Right renal cortex interstitium (tissue), 3 donors: ENCODE measurements at regions not wholly inside any gene's neighbourhood (a gene's known extent, or its start where the extent isn't known, plus 50 kb on each side); places are given as distances from the start of the nearest gene placed in this dataset.

Source experiments
- DNase-seq, 3 donors: peaks; one replicate each; pipeline ENCODE4 v3.0.0-alpha.2; 2013; ENCODE audit warnings: low read depth in 3 of 3, low spot score in 2 of 3

DNA sequence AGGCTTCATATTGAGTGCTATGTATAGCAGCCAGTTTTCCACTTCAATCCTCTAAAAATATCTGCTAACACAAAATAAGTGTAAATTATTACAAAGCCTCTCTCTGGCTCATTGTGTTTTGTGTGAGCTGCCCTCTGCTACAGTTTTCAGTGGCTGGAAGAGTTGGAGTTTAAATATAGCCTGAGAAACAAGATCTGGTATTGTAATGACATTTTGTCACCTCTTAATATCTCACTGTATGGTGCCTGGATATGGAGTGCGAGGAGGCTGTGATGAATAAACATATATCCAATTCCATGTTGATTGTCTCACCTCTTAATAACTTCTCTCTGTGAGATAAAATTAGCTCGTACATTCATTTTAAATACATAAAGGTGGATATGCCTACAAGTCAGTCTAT is 269.7 kb downstream of the FLRT2 start:
- DNase-seq, result no peak

DNA sequence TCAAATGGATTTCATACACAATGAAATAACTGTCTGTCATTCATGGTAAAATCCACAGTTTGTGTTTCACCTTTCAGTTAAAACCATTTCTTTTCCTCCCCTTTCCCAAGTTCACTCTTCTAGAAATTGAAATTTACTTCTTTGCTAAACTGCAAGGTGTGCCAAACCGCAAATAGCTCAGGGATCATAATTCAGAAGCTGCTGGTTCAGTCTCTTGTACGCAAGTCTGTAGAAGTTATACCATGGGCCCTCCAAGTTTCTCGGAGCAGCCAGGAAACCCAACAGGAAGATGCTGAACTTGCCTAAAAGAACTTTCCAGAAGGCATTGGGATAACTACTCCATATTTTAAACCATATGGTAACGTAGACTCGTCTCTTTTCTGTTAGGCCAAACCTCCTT is 268.9 kb downstream of the FLRT2 start:
- no peak for DNase-seq

DNA sequence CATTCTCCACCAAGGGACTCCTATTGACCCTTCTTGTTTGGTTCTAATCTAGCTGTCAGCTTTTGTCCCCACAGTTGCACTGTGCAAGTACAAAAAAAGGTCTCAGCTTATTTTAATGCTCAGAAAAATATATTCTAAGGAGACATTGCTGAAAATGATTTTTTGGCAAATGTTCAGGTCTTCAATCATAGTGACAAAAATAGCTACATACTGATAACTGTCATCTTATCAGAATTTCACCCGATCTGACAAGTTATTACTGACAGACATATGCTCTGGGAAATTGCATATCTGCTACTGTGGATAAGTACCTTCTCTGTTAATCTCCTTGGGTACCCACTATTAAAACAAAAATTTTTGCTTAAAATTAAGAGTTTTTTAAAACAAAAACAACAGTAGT is 263.6 kb downstream of the FLRT2 start:
- DNase-seq, result no peak

DNA sequence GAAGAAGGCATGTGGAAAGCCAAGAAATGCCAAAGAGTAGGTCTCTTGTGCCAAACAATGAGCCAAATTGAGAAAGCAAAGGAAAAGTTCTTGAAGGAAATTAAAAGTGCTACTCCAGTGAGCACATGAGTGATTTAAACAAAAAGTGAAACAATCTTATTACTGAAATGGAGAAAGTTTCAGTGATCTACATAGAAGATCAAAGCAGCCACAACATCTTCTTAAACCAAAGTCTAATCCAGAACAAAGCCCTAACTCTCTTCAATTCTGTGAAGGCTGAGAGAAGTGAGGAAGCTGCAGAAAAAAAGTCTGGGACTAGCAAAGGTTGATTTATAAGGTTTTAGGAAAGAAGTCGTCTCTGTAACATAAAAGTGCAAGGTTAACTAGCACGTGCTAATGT is 259.6 kb downstream of the FLRT2 start:
- no peak for DNase-seq

DNA sequence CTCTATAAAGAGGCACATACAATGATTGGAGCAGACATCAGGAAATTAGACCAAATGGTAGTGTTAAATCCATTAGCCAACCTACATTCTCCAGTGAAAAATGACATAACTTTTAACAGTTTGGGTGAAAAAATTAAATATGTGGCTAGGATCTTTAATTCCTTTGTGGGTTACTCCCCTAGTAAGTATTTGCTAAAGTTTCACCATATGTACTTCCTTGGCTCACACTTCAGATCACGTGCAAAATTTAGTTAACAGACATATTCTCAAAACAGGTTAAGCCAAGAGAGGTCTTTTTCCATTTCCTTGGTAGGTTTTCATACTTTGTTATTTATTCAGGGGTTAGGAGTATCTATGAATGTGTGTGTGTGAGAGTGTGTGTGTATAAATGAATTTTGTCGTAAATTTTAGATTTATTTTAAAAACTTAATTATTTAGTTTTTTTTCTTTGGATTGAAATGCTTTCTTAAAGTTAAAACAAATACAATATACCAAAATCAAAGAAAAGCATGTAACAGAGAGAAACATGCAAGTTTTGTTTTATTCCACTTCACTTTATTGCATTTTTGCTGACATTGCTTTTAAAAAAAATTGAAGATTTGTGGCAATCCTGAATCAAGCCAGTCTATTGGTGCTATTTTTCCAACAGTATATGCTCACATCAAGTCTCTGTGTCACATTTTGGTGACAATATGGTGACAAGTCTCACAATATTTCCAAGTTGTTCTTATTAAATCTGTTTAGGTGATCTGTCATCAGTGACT is 258.7 kb downstream of the FLRT2 start:
- no peak for DNase-seq

DNA sequence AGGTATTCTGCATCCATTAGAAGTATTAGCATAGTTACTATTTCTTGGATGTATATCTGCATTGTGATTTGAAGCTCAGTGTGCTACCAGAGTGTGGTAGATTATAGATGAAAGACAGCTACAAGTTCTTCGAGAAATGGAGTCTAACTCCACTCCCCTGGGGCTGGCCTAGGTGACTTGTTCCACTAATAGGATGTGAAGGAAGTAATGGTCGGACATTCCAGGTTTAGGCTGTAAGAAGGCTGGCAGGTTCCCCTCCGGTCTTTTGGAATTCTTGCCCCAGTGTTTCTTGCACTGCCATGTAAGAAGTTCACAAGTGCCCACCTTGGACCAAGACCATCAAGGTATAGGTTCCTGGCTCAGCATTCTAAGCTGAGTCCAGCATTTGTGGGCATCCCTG is 236.4 kb downstream of the FLRT2 start:
- DNase-seq, result no peak

DNA sequence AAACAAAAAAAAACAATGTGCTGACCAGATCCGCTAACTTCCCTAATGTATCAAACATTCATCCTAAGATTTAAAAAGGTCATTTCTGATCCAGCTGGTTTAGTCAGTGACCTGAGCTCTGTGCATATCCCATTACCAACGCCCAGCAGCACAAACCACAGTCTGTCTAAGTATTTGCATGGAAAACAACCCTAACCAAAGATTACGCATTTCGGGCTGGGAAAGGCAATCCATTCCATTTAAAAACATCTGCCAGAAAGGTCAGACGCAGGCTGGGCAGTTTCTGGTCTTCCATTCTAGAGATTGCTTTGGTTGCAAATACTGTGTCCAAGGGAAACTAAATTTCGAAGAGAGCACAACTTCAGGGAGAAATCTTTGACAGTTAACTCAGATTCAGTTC is 234.9 kb downstream of the FLRT2 start:
- no peak for DNase-seq

DNA sequence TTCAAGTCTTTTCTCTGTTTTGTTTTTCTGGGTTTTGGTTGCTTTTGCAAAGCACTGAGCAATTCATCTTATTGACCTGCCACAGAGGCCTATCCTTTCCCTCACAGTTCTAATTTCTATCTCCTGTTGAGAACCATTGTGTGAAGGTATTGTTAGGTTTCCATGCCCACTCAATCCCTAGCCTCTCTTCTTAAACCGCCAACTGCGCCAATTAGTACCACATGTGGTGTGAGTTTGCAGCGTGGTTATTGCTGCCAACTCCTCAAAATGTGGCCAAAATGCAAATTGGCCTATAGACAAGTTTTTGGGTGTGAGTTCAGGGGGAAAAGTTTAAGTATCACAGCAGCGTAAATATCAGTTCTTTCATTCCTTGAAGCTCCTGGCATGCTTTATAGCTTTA is 232.6 kb downstream of the FLRT2 start:
- no peak for DNase-seq

DNA sequence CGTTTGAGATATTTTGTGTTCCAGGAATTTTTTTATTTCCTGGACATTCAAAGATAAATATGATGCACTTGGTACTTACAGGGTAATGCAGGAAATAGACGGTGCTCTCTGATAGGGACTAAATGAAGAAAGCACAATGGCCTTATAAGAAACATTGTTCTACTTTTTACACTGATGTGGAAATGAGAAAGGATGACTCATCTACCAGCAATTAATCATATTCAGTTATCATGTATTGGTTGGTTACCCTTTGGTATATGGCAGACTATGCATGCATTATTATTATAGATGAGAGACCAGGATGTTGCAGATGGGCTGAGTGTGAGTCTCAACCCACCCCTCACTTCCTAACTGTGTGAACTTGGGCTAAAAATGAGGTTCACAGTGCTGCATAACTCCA is 222.2 kb downstream of the FLRT2 start:
- DNase-seq, result no peak

DNA sequence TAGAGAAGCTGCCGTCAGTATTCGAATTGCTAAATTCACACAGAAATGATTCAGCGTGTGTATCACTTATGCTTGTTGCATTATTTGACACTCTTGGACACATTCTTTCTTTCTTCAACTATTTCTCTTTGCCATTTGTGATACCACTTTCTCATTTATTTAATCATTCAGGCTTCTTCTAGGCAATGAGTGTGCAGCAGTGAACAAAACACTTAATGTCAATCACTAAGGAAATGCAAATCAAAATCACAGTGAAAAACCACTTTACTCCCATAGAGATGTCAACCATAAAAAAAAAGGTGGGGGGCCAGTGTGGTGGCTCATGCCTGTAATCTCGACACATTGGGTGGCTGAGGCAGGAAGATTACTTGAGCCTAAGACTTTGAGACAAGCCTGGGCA is 214.6 kb downstream of the FLRT2 start:
- DNase-seq, result no peak

DNA sequence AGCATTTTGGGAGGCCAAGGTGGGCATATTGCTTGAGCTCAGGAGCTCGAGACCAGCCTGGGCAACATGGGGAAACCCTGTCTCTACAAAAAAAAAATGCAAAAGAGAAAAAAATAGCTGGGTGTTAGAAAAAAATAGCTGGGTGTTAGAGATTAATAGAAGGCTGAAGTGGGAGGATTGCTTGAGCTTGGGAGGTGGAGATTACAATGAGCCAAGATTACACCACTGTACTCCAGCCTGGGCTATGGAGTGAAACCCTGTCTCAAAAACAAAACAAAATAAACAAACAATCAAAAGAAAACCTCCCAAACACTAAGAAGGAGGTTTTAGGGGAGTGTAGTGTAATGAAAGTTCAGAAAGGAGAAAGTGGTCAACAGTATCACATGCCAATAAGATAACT is 202.1 kb downstream of the FLRT2 start:
- no peak for DNase-seq

DNA sequence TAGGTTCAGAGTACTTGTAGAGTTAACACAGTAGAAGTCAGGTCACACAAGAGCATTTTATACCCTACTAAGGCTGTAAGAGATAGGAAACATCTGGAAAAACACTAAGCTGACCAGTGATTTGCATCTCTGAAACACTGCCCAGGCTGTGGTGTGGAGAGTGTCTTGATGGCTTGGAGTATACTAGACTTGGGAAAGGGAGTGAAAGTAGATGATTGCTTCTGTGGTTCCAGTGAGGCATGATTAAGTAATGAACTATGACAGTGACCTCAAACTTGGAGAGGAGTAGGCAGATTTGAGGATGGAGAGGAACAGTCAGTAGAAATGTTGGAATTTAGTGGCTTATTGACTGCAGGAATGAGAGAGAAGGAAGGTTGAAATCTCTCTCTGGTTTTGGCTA is 201.2 kb downstream of the FLRT2 start:
- peak in 1 of 3 donors; percentile 7 for DNase-seq

DNA sequence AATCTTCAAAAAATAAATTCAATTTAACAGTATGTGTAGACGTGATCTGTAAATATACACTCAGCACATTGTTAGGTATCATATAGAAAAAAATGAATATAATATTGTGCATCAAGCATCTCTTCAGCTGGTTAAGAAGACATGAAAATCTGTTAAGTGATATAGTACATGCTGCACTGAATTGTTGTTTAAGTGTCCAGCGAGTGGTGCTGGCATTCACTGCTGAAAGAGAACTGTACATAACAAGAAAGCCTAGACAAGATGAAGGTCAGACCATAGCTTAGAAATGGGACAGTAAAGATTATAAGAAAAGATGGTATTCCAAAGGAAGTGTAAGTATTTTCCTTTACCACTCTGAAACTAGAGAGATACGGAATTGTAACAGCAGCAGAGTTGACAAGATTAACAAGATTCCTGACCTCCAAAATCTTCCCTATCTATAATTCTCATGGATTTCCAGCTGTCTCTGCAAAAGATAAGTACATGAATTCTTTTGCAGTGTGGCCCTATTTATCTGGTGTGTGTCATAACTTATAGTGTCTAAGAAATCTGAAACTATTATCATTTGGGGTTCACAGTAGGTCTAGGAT is 198.6 kb downstream of the FLRT2 start:
- DNase-seq, result no peak

DNA sequence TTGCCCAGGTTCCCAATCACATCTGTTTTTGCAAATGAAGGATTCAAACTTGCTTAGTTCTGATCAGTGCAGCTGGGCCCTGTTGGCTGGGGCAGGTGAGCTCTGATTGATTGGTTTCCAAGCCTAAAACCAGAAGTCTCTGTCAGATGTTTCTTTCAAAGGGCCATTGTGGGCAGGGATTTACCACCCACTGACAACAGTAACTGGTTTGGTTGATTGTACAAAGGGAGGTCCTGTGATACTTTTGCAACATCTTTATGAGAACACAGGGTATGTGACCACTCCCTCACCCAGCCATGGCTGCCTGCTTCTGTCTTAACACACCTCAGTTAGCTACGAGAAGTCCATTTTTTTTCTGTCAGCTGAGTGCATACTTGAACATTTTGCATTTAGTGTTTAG is 184.1 kb downstream of the FLRT2 start:
- DNase-seq, result no peak

DNA sequence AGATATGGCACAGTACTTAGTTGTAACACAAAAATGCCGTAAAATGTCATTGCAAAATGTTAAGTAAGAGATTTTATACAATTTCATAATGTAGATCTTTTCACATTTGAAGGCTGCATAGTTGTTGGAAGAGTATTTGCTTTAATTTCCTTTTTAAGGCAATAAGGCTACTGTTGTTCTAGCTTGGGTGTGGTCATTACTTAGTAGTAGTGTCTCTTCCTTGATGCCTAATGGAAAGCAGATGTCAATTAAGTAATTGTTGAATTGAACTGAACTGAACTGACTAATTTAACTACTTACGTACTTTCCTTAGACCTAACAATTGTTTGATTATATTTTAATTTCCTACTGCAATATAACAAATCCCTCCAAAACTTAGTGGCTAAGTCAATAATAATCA is 181.7 kb downstream of the FLRT2 start:
- DNase-seq, result no peak
